ENCODE measurements at regions not wholly inside any gene's neighbourhood (a gene's known extent, or its start where the extent isn't known, plus 50 kb on each side); places are given as distances from the start of the nearest gene placed in this dataset.

DNA sequence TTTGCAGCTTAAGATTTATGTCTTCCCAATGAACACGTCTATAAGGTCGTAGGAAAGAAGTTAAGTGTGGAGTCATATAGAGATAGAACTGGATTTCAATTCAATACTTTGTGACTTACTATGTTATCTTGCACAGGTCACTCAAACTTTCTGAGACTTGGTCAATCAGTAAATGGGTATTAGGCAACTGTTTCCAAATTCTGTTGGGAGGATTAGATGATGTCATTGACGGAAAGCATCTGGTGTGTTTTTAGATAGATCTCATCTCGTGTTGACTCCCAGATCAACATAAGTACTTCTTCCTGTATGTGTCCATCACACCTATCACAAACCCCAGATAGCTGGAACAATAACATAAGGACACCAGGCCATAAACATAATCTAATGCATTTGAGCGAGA lies 771.1 kb upstream of the FANCL start:
- no peak overlapping the region for H3K4me3 ChIP-seq (ENCODE audit: insufficient read depth, low read length, poor library complexity, severe bottlenecking)
- no peak overlapping the region for H2AFZ ChIP-seq (ENCODE audit: low read depth, low read length, severe bottlenecking)
- TF ChIP-seq, protein P1, sequence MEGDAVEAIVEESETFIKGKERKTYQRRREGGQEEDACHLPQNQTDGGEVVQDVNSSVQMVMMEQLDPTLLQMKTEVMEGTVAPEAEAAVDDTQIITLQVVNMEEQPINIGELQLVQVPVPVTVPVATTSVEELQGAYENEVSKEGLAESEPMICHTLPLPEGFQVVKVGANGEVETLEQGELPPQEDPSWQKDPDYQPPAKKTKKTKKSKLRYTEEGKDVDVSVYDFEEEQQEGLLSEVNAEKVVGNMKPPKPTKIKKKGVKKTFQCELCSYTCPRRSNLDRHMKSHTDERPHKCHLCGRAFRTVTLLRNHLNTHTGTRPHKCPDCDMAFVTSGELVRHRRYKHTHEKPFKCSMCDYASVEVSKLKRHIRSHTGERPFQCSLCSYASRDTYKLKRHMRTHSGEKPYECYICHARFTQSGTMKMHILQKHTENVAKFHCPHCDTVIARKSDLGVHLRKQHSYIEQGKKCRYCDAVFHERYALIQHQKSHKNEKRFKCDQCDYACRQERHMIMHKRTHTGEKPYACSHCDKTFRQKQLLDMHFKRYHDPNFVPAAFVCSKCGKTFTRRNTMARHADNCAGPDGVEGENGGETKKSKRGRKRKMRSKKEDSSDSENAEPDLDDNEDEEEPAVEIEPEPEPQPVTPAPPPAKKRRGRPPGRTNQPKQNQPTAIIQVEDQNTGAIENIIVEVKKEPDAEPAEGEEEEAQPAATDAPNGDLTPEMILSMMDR (IDR thresholded peaks at IDR 0.05; ENCODE audit: insufficient read depth, low read length, poor library complexity, severe bottlenecking): no peak
- no peak for TF ChIP-seq EZH2phosphoT487 (conservative IDR thresholded peaks at IDR 0.05; ENCODE audit: low read length)
- no peaks in the 10 kb centered on the region for H3F3A ChIP-seq (ENCODE audit: insufficient read depth)
- no peaks in the 10 kb centered on the region for H3K27me3 ChIP-seq (ENCODE audit: low read length)
- H3K36me3 ChIP-seq (ENCODE audit: low read length): no peaks in the 10 kb centered on the region
- no peak overlapping the region for H3K9ac ChIP-seq (ENCODE audit: low read length)
- no peaks in the 10 kb centered on the region for H3K79me2 ChIP-seq (ENCODE audit: insufficient read depth, low read length)
- H4K20me1 ChIP-seq (ENCODE audit: low read depth, low read length): no peaks in the 10 kb centered on the region
- H3K4me2 ChIP-seq (ENCODE audit: low read depth, low read length, poor library complexity, severe bottlenecking): no peak overlapping the region
- no peak overlapping the region for H3K27ac ChIP-seq (ENCODE audit: low read depth, low read length)
- no peaks in the 10 kb centered on the region for H3K9me3 ChIP-seq (ENCODE audit: insufficient read depth, low read length)
- no peaks in the 10 kb centered on the region for H3K9me2 ChIP-seq (replicated peaks; ENCODE audit: insufficient read depth, low read length)

GRCh38 chr2:59008950-59009349 lies 767.8 kb upstream of the FANCL start:
- H3F3A ChIP-seq (ENCODE audit: insufficient read depth): no peaks in the 10 kb centered on the region
- no peaks in the 10 kb centered on the region for H3K36me3 ChIP-seq (ENCODE audit: low read length)
- no peak overlapping the region for H3K27ac ChIP-seq (ENCODE audit: low read depth, low read length)
- H2AFZ ChIP-seq (ENCODE audit: low read depth, low read length, severe bottlenecking): no peak overlapping the region
- no peak overlapping the region for H3K4me2 ChIP-seq (ENCODE audit: low read depth, low read length, poor library complexity, severe bottlenecking)
- no peaks in the 10 kb centered on the region for H3K9me3 ChIP-seq (ENCODE audit: insufficient read depth, low read length)
- H3K9ac ChIP-seq (ENCODE audit: low read length): no peak overlapping the region
- H3K9me2 ChIP-seq (replicated peaks; ENCODE audit: insufficient read depth, low read length): no peaks in the 10 kb centered on the region
- TF ChIP-seq, protein P1 (IDR thresholded peaks at IDR 0.05; ENCODE audit: insufficient read depth, low read length, poor library complexity, severe bottlenecking): no peak
- no peak for TF ChIP-seq EZH2phosphoT487 (conservative IDR thresholded peaks at IDR 0.05; ENCODE audit: low read length)
- no peak overlapping the region for H3K4me3 ChIP-seq (ENCODE audit: insufficient read depth, low read length, poor library complexity, severe bottlenecking)
- H3K79me2 ChIP-seq (ENCODE audit: insufficient read depth, low read length): no peaks in the 10 kb centered on the region
- no peaks in the 10 kb centered on the region for H4K20me1 ChIP-seq (ENCODE audit: low read depth, low read length)
- H3K27me3 ChIP-seq (ENCODE audit: low read length): 0 out of 2 replicates have a peak, but pooled peaks cover 4% of the 10 kb centered on the region

DNA sequence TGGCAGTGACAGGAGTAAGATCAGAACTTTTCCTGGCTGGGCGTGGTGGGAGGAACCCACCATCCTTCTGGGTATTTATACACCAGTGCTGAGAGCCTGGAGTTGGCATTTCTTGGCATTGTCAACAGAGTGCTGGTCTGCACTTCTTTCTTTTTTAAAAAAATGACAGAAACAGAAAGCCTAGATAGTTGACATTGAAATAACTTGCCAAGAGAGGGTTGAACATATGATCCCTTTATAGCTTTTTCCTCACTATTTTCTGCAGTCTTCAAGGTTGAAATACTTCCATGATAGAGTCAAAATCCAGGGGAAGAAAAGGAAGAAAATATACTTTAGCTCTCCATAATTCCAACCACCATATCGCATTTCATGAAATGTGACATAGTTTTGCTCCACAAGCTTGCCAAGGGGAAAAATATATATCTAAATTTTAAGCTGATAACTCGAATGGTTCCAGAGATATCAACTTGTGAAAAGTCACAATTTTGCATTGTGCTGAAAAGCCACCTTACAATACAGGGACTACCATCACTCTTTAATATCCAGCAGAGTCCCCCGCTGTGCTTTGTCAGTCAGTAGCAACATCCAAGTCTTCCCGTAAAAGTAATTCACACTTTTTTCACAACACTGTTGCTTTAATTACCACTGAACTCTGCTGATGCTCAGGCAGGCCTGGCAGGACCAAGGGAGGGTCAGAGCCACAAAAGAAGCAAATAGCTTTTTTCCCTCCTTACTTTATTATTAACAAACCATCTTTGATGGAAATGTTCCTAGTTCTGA lies 764.9 kb upstream of the FANCL start:
- Histone ChIP-seq H3F3A (ENCODE audit: insufficient read depth) (no peaks in the 10 kb centered on the region), H2AFZ (ENCODE audit: low read depth, low read length, severe bottlenecking) (no peak overlapping the region), H3K27ac (ENCODE audit: low read depth, low read length) (no peak overlapping the region), H3K9me2 (replicated peaks; ENCODE audit: insufficient read depth, low read length) (no peaks in the 10 kb centered on the region), H3K9me3 (ENCODE audit: insufficient read depth, low read length) (no peaks in the 10 kb centered on the region), H3K36me3 (ENCODE audit: low read length) (no peaks in the 10 kb centered on the region), H4K20me1 (ENCODE audit: low read depth, low read length) (no peaks in the 10 kb centered on the region), H3K9ac (ENCODE audit: low read length) (no peak overlapping the region), H3K27me3 (ENCODE audit: low read length) (0 out of 2 replicates have a peak, but pooled peaks cover 4% of the 10 kb centered on the region), H3K4me3 (ENCODE audit: insufficient read depth, low read length, poor library complexity, severe bottlenecking) (no peak overlapping the region), H3K79me2 (ENCODE audit: insufficient read depth, low read length) (no peaks in the 10 kb centered on the region), H3K4me2 (ENCODE audit: low read depth, low read length, poor library complexity, severe bottlenecking) (no peak overlapping the region)
- no peak for TF ChIP-seq EZH2phosphoT487 (conservative IDR thresholded peaks at IDR 0.05; ENCODE audit: low read length)
- TF ChIP-seq, protein P1 (IDR thresholded peaks at IDR 0.05; ENCODE audit: insufficient read depth, low read length, poor library complexity, severe bottlenecking): no peak
